COLO668 (cell line): ENCODE measurements at regions not wholly inside any gene's neighbourhood (a gene's known extent, or its start where the extent isn't known, plus 50 kb on each side); places are given as distances from the start of the nearest gene placed in this dataset.
"Not testable (repeated sequence)": the region's sequence is repeated elsewhere in the genome, so short reads cannot be mapped to it uniquely, and the experiment has no call there.

Experiments
- DNase-seq: peaks from one replicate; lab custom pipeline; 2025; ENCODE audit not compliant: unreplicated experiment; lab: John Stamatoyannopoulos, UW

GRCh38 chr6:114844359-114844758 is 501.5 kb upstream of the HS3ST5 start:
- DNase-seq, result no peak

- DNase-seq, result no peak
Measured at GRCh38 chr6:114839019-114839418, 496.2 kb upstream of the HS3ST5 start.

- no peak for DNase-seq
Measured at GRCh38 chr6:114833211-114833610, 490.4 kb upstream of the HS3ST5 start.

GRCh38 chr6:114830515-114830914 is 487.7 kb upstream of the HS3ST5 start:
- no peak for DNase-seq

- no peak for DNase-seq
Measured at GRCh38 chr6:114827135-114827534, 484.3 kb upstream of the HS3ST5 start.

GRCh38 chr6:114824409-114824808 is 481.6 kb upstream of the HS3ST5 start:
- DNase-seq, result no peak

- no peak for DNase-seq
Measured at GRCh38 chr6:114816678-114817077, 473.9 kb upstream of the HS3ST5 start.

- no peak for DNase-seq
Measured at GRCh38 chr6:114810468-114810867, 467.6 kb upstream of the HS3ST5 start.

- not testable (repeated sequence) for DNase-seq
Measured at GRCh38 chr6:114805426-114805825, 462.6 kb upstream of the HS3ST5 start.

- DNase-seq, result no peak
Measured at GRCh38 chr6:114796576-114796975, 453.8 kb upstream of the HS3ST5 start.

GRCh38 chr6:114793428-114793827 is 450.6 kb upstream of the HS3ST5 start:
- no peak for DNase-seq

GRCh38 chr6:114785235-114786127 is 442.7 kb upstream of the HS3ST5 start:
- no peak for DNase-seq

- no peak for DNase-seq
Measured at GRCh38 chr6:114783783-114784182, 441.0 kb upstream of the HS3ST5 start.

- no peak for DNase-seq
Measured at GRCh38 chr6:114783083-114783482, 440.3 kb upstream of the HS3ST5 start.

- no peak for DNase-seq
Measured at GRCh38 chr6:114764866-114765265, 422.0 kb upstream of the HS3ST5 start.

GRCh38 chr6:114762145-114762544 is 419.3 kb upstream of the HS3ST5 start:
- peak; percentile 1 for DNase-seq

GRCh38 chr6:114747995-114748625 is 405.3 kb upstream of the HS3ST5 start:
- DNase-seq, result peak; percentile 40

- DNase-seq, result no peak
Measured at GRCh38 chr6:114740547-114740946, 397.7 kb upstream of the HS3ST5 start.

GRCh38 chr6:114739656-114740055 is 396.8 kb upstream of the HS3ST5 start:
- no peak for DNase-seq

- DNase-seq, result no peak
Measured at GRCh38 chr6:114735025-114735735, 392.4 kb upstream of the HS3ST5 start.

GRCh38 chr6:114733596-114733995 is 390.8 kb upstream of the HS3ST5 start:
- DNase-seq, result no peak
